Body of pancreas (tissue), 4 donors: ENCODE measurements at regions not wholly inside any gene's neighbourhood (a gene's known extent, or its start where the extent isn't known, plus 50 kb on each side); places are given as distances from the start of the nearest gene placed in this dataset.
"Not testable (repeated sequence)": the region's sequence is repeated elsewhere in the genome, so short reads cannot be mapped to it uniquely, and the experiment has no call there.

Source experiments
- ATAC-seq: fragments of 150-250 bp; one replicate; pipeline ENCODE4 v1.9.1; 2016
- DNase-seq, 4 donors: peaks; one replicate each; pipeline ENCODE4 v3.0.0-alpha.2; 2019
- H3K27ac ChIP-seq, 4 donors: fragments of 200-600 bp; sonication (generic); 1 replicate in 3 of 4; 2 replicates in 1 of 4; pipeline versions ENCODE4 v1.5.1 to v1.6.1; 2016 to 2019; ENCODE audit warnings: mild to moderate bottlenecking in 1 of 4, mixed read lengths in 1 of 4, moderate library complexity in 1 of 4
- H3K27me3 ChIP-seq, 2 donors: fragments of 200-600 bp; sonication (generic); one replicate each; pipeline ENCODE4 v1.6.0; 2016; ENCODE audit warnings: mild to moderate bottlenecking in 1 of 2
- H3K36me3 ChIP-seq, 2 donors: fragments of 200-600 bp; sonication (generic); replicated peaks in 1 of 2; 2 replicates each; pipeline ENCODE4 v1.5.1; 2016; ENCODE audit warnings: low read depth in 2 of 2; ENCODE audit not compliant: insufficient read depth in 1 of 2
- H3K4me1 ChIP-seq: fragments of 200-600 bp; sonication (generic); one replicate; pipeline ENCODE4 v1.6.0; 2016
- H3K4me3 ChIP-seq, 2 donors: fragments of 200-600 bp; sonication (generic); 1 replicate in 1 of 2; 2 replicates in 1 of 2; pipeline ENCODE4 v1.5.1; 2016 to 2019
- H3K9me3 ChIP-seq, 3 donors: fragments of 200-600 bp; sonication (generic); 1 replicate in 2 of 3; 2 replicates in 1 of 3; pipeline ENCODE4 v1.5.1; 2016
- POLR2A ChIP-seq, 3 donors: fragments of 450-650 bp; IDR thresholded peaks; one replicate each; pipeline ENCODE4 v1.6.1; 2016; ENCODE audit warnings: antibody characterized with exemption in 3 of 3, mild to moderate bottlenecking in 2 of 3
- WGBS, 2 donors: methylation state at CpG; one replicate each; pipeline ENCODE4 v1.1.5; 2017; 5-methylcytosine and 5-hydroxymethylcytosine counted together
- intact Hi-C: fragments of 100-400 bp; cut with DNase I; formaldehyde crosslinking; loops from one replicate; pipeline ENCODE4 v1.15.1; 2023
- TF ChIP-seq, protein P1 (sequence below), 7 experiments: fragments of 450-650 bp in 4 of 7; fragments of 200-600 bp in 3 of 7; sonication (generic) in 3 of 7; IDR thresholded peaks; one replicate each; pipeline ENCODE4 v1.5.1; 2016 to 2019; ENCODE audit warnings: antibody characterized with exemption in 7 of 7

DNA sequence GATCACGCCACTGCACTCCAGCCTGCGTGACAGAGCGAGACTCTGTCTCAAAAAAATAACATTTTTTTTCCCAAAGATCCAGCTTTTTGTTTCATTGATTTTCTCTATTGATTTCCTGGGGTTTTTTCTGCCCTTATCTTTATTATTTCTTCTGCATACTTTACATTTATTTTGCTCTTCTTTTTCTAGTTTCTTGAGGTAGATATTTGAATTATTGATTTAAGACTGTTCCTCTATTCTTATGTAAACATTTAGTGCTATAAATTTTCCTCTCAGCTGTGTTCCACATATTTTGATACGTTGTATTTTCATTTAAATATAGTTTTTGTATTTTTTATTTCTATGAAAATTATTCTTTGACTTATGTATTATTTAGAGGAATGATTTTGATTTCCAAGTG is 89.8 kb downstream of the TEX51 start:
- TF ChIP-seq POLR2A (IDR thresholded peaks at IDR 0.05) = no peak
- TF ChIP-seq, protein P1, sequence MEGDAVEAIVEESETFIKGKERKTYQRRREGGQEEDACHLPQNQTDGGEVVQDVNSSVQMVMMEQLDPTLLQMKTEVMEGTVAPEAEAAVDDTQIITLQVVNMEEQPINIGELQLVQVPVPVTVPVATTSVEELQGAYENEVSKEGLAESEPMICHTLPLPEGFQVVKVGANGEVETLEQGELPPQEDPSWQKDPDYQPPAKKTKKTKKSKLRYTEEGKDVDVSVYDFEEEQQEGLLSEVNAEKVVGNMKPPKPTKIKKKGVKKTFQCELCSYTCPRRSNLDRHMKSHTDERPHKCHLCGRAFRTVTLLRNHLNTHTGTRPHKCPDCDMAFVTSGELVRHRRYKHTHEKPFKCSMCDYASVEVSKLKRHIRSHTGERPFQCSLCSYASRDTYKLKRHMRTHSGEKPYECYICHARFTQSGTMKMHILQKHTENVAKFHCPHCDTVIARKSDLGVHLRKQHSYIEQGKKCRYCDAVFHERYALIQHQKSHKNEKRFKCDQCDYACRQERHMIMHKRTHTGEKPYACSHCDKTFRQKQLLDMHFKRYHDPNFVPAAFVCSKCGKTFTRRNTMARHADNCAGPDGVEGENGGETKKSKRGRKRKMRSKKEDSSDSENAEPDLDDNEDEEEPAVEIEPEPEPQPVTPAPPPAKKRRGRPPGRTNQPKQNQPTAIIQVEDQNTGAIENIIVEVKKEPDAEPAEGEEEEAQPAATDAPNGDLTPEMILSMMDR (IDR thresholded peaks at IDR 0.05) = no peak
- Histone ChIP-seq H3K36me3 (no peaks in the 10 kb centered on the region), H3K27me3 (no peaks in the 10 kb centered on the region), H3K27ac (no peak overlapping the region), H3K9me3 (no peaks in the 10 kb centered on the region), H3K4me3 (no peak overlapping the region), H3K4me1 (no peaks in the 10 kb centered on the region)
- intact Hi-C loops = no loop called here
- DNase-seq (no peak), ATAC-seq (no peak)
- WGBS, 2 donors = 44 to 50% methylated on average over 4 of the region's 4 CpGs

DNA sequence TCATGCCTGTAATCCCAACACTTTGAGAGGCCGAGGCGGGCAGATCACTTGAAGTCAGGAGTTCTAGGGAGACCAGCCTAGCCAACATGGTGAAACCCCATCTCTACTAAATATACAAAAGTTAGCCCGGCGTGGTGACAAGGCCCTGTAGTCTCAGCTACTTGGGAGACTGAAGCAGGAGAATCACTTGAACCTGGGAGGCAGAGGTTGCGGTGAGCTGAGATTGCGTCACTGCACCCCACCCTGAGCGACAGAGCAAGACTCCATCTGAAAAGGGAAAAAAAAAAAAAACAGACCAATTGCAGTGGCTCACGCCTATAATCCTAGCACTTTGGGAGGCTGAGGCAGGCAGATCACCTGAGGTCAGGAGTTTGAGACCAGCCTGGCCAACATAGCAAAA is 90.4 kb downstream of the TEX51 start:
- H3K27ac ChIP-seq, H3K4me3 ChIP-seq, H3K27me3 ChIP-seq, H3K36me3 ChIP-seq, H3K4me1 ChIP-seq, ATAC-seq, intact Hi-C loops, H3K9me3 ChIP-seq, DNase-seq: not testable (repeated sequence)
- WGBS, 2 donors = 90 to 91% methylated on average over 8 of the region's 8 CpGs

DNA sequence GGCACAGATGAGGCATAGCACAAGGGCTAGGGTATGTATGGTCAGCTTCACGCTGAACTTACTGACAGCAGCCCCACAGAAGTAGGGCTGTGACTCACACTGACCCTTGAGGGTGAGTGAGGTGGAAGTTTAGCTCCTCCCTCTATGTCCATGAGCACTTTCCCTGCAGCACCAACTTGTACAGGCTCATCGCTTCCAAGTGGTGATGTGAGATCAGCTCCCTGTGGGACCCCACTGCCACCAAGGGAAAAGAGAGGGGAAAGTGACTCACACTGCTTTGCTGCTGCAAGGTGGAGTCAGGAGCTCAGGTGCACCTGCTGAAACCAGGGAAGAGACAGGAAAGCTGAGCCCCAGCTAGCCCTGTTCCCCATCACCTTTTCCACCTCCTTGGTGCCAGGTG is 91.5 kb downstream of the TEX51 start:
- TF ChIP-seq, protein P1 (IDR thresholded peaks at IDR 0.05) = no peak
- 88 to 92% methylated on average over 1 to 2 of the region's 2 CpGs for WGBS, 2 donors
- Histone ChIP-seq H3K4me1 (no peaks in the 10 kb centered on the region), H3K36me3 (no peaks in the 10 kb centered on the region), H3K27ac (no peak overlapping the region), H3K27me3 (no peaks in the 10 kb centered on the region), H3K4me3 (no peak overlapping the region), H3K9me3 (no peaks in the 10 kb centered on the region)
- no peak for ATAC-seq
- intact Hi-C loops = no loop called here
- no peak for DNase-seq

DNA sequence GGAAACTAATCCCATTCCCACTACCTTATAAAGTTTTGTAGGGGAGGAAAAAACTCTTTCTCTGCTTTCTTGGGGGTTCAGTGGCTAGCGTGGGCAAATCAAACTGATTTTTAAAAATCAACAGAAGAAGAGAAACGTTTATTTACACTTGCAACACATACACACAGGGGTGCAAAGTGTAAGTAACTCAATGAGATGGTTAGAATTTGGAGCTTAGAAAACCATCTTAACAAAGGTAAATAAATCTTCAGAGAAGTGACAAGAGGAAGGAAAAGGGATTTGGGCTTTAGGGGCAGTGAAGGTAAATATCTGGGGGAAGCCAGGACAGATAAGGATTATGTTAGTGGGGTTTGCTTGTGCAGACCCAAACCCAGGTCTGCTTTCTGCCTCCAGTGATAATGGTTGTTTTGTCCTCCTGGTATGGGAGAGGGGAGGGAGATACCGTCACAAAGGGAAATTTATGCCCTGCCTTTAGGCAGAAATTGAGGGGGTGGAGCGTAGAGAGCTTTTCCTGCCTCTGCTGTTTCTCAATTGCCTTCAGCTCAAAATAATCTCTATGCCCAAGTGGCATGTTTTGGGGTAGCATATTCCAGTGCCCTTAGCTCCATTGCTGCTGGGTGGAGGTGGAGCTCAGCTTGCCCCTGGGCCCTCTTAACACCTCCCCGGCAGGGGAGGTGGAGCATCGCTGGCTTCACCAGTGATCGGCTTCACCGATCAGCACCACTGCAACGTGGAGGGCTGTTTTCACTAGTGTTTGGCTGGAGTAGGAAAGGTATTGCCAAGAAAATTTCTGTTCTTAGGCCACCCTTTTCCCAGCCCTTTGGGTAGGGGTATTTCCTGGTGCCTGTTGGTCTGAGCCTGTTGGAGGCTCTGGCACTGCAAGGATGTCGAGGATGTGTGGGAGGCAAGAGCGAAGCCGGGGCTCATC is 92.2 kb downstream of the TEX51 start:
- H3K9me3 ChIP-seq = no peaks in the 10 kb centered on the region
- no peaks in the 10 kb centered on the region for H3K27me3 ChIP-seq
- H3K4me3 ChIP-seq = no peak overlapping the region
- 58 to 75% methylated on average over 12 of the region's 12 CpGs for WGBS, 2 donors
- intact Hi-C loops = no loop called here
- ATAC-seq = no peak
- H3K27ac ChIP-seq = no peak overlapping the region
- no peaks in the 10 kb centered on the region for H3K36me3 ChIP-seq
- TF ChIP-seq, protein P1 (IDR thresholded peaks at IDR 0.05) = no peak
- TF ChIP-seq POLR2A (IDR thresholded peaks at IDR 0.05) = no peak
- H3K4me1 ChIP-seq = peaks cover 2% of the 10 kb centered on the region
- DNase-seq = no peak

DNA sequence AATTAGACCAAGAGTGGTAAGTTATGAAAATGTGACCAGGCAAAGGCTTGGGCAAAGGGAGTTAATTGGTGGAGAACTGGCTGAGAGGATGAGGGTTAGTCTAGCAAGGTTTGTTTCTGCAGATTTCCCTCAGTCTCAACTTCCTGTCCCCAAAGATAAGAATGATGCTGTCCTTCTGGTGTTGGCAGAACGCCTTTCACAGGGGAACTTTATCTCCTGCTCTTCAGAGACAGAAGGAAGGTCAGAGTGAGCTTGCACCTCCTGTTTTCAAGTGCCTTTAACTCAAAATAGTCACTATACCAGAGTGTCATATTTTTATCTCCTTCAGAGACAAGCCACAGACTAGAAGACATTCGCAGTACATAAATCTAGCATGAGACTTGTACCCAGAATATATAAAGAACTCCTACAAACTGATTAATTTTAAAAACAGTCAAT is 95.7 kb downstream of the TEX51 start:
- Histone ChIP-seq H3K4me3 (no peak overlapping the region), H3K4me1 (peaks cover 16% of the 10 kb centered on the region), H3K9me3 (no peaks in the 10 kb centered on the region), H3K36me3 (no peaks in the 10 kb centered on the region), H3K27me3 (no peaks in the 10 kb centered on the region), H3K27ac (no peak overlapping the region)
- TF ChIP-seq, protein P1 (IDR thresholded peaks at IDR 0.05) = no peak
- no peak for TF ChIP-seq POLR2A (IDR thresholded peaks at IDR 0.05)
- no peak for ATAC-seq
- intact Hi-C loops = no loop called here
- no peak for DNase-seq
- WGBS, 2 donors = 65 to 74% methylated on average over 2 of the region's 2 CpGs
